ENCODE measurements at regions not wholly inside any gene's neighbourhood (a gene's known extent, or its start where the extent isn't known, plus 50 kb on each side); places are given as distances from the start of the nearest gene placed in this dataset.

- Mint-ChIP-seq H3K4me1 (ENCODE audit: low read depth, unreplicated experiment) (peaks cover 14% of the 10 kb centered on the region), H3K27me3 (ENCODE audit: unreplicated experiment) (no peaks in the 10 kb centered on the region), H3K9me3 (ENCODE audit: unreplicated experiment) (no peaks in the 10 kb centered on the region), H3K36me3 (ENCODE audit: unreplicated experiment) (no peaks in the 10 kb centered on the region), H3K27ac (ENCODE audit: unreplicated experiment) (no peak overlapping the region), H3K4me3 (ENCODE audit: unreplicated experiment) (no peak overlapping the region)
- TF ChIP-seq CTCF (IDR thresholded peaks at IDR 0.05; ENCODE audit: partially characterized antibody, unreplicated experiment) = no peak
- DNase-seq = no peak
These were observed 178.5 kb upstream of the P2RY1 start for GRCh38 chr3:152656214-152656971.

GRCh38 chr3:152656972-152657355, 178.0 kb upstream of the P2RY1 start:
- DNase-seq = no peak
- Mint-ChIP-seq H3K4me3 (ENCODE audit: unreplicated experiment) (no peak overlapping the region), H3K27me3 (ENCODE audit: unreplicated experiment) (no peaks in the 10 kb centered on the region), H3K36me3 (ENCODE audit: unreplicated experiment) (no peaks in the 10 kb centered on the region), H3K9me3 (ENCODE audit: unreplicated experiment) (no peaks in the 10 kb centered on the region), H3K27ac (ENCODE audit: unreplicated experiment) (no peak overlapping the region), H3K4me1 (ENCODE audit: low read depth, unreplicated experiment) (peaks cover 14% of the 10 kb centered on the region)
- TF ChIP-seq CTCF (IDR thresholded peaks at IDR 0.05; ENCODE audit: partially characterized antibody, unreplicated experiment) = no peak

GRCh38 chr3:152658977-152659720, 175.8 kb upstream of the P2RY1 start:
- Mint-ChIP-seq H3K36me3 (ENCODE audit: unreplicated experiment) (no peaks in the 10 kb centered on the region), H3K9me3 (ENCODE audit: unreplicated experiment) (no peaks in the 10 kb centered on the region), H3K4me1 (ENCODE audit: low read depth, unreplicated experiment) (peaks cover 14% of the 10 kb centered on the region), H3K4me3 (ENCODE audit: unreplicated experiment) (no peak overlapping the region), H3K27me3 (ENCODE audit: unreplicated experiment) (peaks cover 1% of the 10 kb centered on the region), H3K27ac (ENCODE audit: unreplicated experiment) (no peak overlapping the region)
- no peak for TF ChIP-seq CTCF (IDR thresholded peaks at IDR 0.05; ENCODE audit: partially characterized antibody, unreplicated experiment)
- no peak for DNase-seq

- H3K4me1 Mint-ChIP-seq (ENCODE audit: low read depth, unreplicated experiment) = no peaks in the 10 kb centered on the region
- H3K27me3 Mint-ChIP-seq (ENCODE audit: unreplicated experiment) = peaks cover 4% of the 10 kb centered on the region
- H3K4me3 Mint-ChIP-seq (ENCODE audit: unreplicated experiment) = no peak overlapping the region
- no peaks in the 10 kb centered on the region for H3K36me3 Mint-ChIP-seq (ENCODE audit: unreplicated experiment)
- DNase-seq = no peak
- no peaks in the 10 kb centered on the region for H3K9me3 Mint-ChIP-seq (ENCODE audit: unreplicated experiment)
- H3K27ac Mint-ChIP-seq (ENCODE audit: unreplicated experiment) = no peak overlapping the region
- TF ChIP-seq CTCF (IDR thresholded peaks at IDR 0.05; ENCODE audit: partially characterized antibody, unreplicated experiment) = peak; percentile 41
These were observed 172.8 kb upstream of the P2RY1 start for GRCh38 chr3:152662157-152662556.

GRCh38 chr3:152664766-152665165, 170.2 kb upstream of the P2RY1 start:
- Mint-ChIP-seq H3K36me3 (ENCODE audit: unreplicated experiment) (no peaks in the 10 kb centered on the region), H3K4me3 (ENCODE audit: unreplicated experiment) (no peak overlapping the region)
- no peak for TF ChIP-seq CTCF (IDR thresholded peaks at IDR 0.05; ENCODE audit: partially characterized antibody, unreplicated experiment)

More at GRCh38 chr3:152664766-152665165, 170.2 kb upstream of the P2RY1 start:
- Mint-ChIP-seq H3K27ac (ENCODE audit: unreplicated experiment) (no peak overlapping the region), H3K27me3 (ENCODE audit: unreplicated experiment) (peaks cover 4% of the 10 kb centered on the region), H3K9me3 (ENCODE audit: unreplicated experiment) (no peaks in the 10 kb centered on the region), H3K4me1 (ENCODE audit: low read depth, unreplicated experiment) (no peaks in the 10 kb centered on the region)
- DNase-seq = no peak

Data from glutamatergic neuron (in vitro differentiated cells).